Ovary (tissue), 7 donors: ENCODE measurements at regions not wholly inside any gene's neighbourhood (a gene's known extent, or its start where the extent isn't known, plus 50 kb on each side); places are given as distances from the start of the nearest gene placed in this dataset.

Experiments
- DNase-seq, 5 donors: peaks; one replicate each; pipeline ENCODE4 v3.0.0-alpha.2; 2019 to 2020
- H3K27ac ChIP-seq, 2 donors: fragments of 200-600 bp; one replicate each; pipeline versions ENCODE4 v1.5.1 to v1.8.0; 2019 to 2022
- H3K27me3 ChIP-seq: fragments of 200-600 bp; one replicate; pipeline ENCODE4 v1.8.0; 2022
- H3K36me3 ChIP-seq: fragments of 200-600 bp; sonication (generic); one replicate; pipeline ENCODE4 v1.5.1; 2019
- H3K4me1 ChIP-seq: one replicate; pipeline ENCODE4 v1.8.1; 2013; ENCODE audit warnings: mild to moderate bottlenecking, moderate library complexity; ENCODE audit not compliant: insufficient read depth
- H3K4me3 ChIP-seq: fragments of 200-600 bp; sonication (generic); one replicate; pipeline ENCODE4 v1.5.1; 2017
- H3K9me3 ChIP-seq, 2 donors: fragments of 200-600 bp in 1 of 2; sonication (generic) in 1 of 2; one replicate each; pipeline versions ENCODE4 v1.5.1 to v1.8.1; 2013 to 2019; ENCODE audit warnings: mild to moderate bottlenecking in 1 of 2, moderate library complexity in 1 of 2
- CTCF ChIP-seq, 3 donors: fragments of 450-650 bp in 2 of 3; fragments of 200-600 bp in 1 of 3; IDR thresholded peaks; one replicate each; pipeline versions ENCODE4 v1.5.1 to v1.8.0; 2016 to 2022; ENCODE audit warnings: antibody characterized with exemption in 3 of 3, mild to moderate bottlenecking in 1 of 3
- EP300 ChIP-seq: sonication (generic); formaldehyde crosslinking; IDR thresholded peaks from one replicate; pipeline ENCODE4 v1.6.1; 2017; ENCODE audit warnings: antibody characterized with exemption
- POLR2A ChIP-seq: fragments of 450-650 bp; IDR thresholded peaks from one replicate; pipeline ENCODE4 v1.6.1; 2017; ENCODE audit warnings: antibody characterized with exemption, mild to moderate bottlenecking, moderate library complexity
- WGBS, 3 donors: extraction: QIAGEN DNeasy Blood & Tissue Kit in 1 of 3; methylation state at CpG; one replicate each; pipeline versions ENCODE4 v1.1.5 to v1.1.7; 2013 to 2017; 5-methylcytosine and 5-hydroxymethylcytosine counted together
- intact Hi-C, 4 donors: fragments of 100-400 bp; cut with DNase I; formaldehyde crosslinking; loops; one replicate each; pipeline versions ENCODE4 v1.11.0 to v1.15.1; 2022 to 2023
- donor health status: DM: no; HTN: no; CAD: no; lungs with moderate emphysema.
- donor health status: DM: no; HTN: no; CAD: no.
- donor health status: Bipolar disorder and iron deficiency.
- donor health status: DM: no; HTN: no; CAD: no.
- donor health status: DM: yes; HTN: yes; CAD: no.

- no peak for TF ChIP-seq POLR2A
- TF ChIP-seq CTCF (IDR thresholded peaks at IDR 0.05) = no peak
- no peak for TF ChIP-seq EP300
- Histone ChIP-seq H3K27ac (no peak overlapping the region), H3K27me3 (peaks cover 2% of the 10 kb centered on the region), H3K36me3 (no peaks in the 10 kb centered on the region), H3K4me3 (no peak overlapping the region), H3K4me1 (no peaks in the 10 kb centered on the region), H3K9me3 (no peaks in the 10 kb centered on the region)
- intact Hi-C loops = no loop called here
- WGBS, 3 donors = 90 to 95% (median 90%) methylated on average over 2 of the region's 2 CpGs
- DNase-seq = no peak
Observed at GRCh38 chr14:62432955-62433354, 612.3 kb downstream of the KCNH5 start.

GRCh38 chr14:62436261-62436660, 609.0 kb downstream of the KCNH5 start:
- peaks cover 2% of the 10 kb centered on the region for H3K27me3 ChIP-seq
- H3K27ac ChIP-seq = no peak overlapping the region
- DNase-seq = no peak
- H3K9me3 ChIP-seq = no peaks in the 10 kb centered on the region
- H3K36me3 ChIP-seq = no peaks in the 10 kb centered on the region
- WGBS, 3 donors = 46 to 48% (median 48%) methylated on average over 2 of the region's 2 CpGs
- TF ChIP-seq CTCF (IDR thresholded peaks at IDR 0.05) = no peak
- no peaks in the 10 kb centered on the region for H3K4me1 ChIP-seq
- no peak overlapping the region for H3K4me3 ChIP-seq
- intact Hi-C loops = no loop called here

DNA sequence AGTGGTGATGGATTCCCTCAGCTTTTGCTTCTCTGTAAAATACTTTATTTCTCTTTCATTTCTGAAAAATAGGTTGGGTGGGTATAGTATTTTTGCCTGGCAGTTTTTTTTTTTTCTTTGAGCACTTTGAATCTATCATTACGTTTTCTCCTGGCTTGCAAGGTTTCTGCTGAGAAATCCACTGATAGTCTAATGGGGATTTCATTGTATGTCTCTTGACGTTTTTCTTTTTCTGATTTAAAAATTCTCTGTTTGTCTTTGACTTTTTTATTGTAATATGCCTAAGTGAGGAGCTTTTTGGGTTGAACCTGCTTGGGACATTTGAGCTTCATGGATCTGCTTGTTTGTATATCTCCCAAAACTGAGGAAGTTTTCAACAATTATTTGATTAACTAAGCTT, 606.0 kb downstream of the KCNH5 start:
- no peak for DNase-seq
- H3K4me1 ChIP-seq = no peaks in the 10 kb centered on the region
- H3K4me3 ChIP-seq = no peak overlapping the region
- H3K27ac ChIP-seq = no peak overlapping the region
- H3K36me3 ChIP-seq = no peaks in the 10 kb centered on the region
- intact Hi-C loops = no loop called here
- H3K9me3 ChIP-seq = no peaks in the 10 kb centered on the region
- WGBS, 3 donors = 61 to 72% (median 65%) methylated on average over 2 of the region's 2 CpGs
- TF ChIP-seq CTCF (IDR thresholded peaks at IDR 0.05) = no peak
- H3K27me3 ChIP-seq = peaks cover 2% of the 10 kb centered on the region

GRCh38 chr14:62443796-62444195, 601.5 kb downstream of the KCNH5 start:
- no peaks in the 10 kb centered on the region for H3K4me1 ChIP-seq
- WGBS, 3 donors = 51 to 69% (median 52%) methylated on average over 3 of the region's 3 CpGs

More at GRCh38 chr14:62443796-62444195, 601.5 kb downstream of the KCNH5 start:
- Histone ChIP-seq H3K9me3 (no peaks in the 10 kb centered on the region), H3K27me3 (no peaks in the 10 kb centered on the region), H3K36me3 (no peaks in the 10 kb centered on the region), H3K27ac (no peak overlapping the region), H3K4me3 (no peak overlapping the region)
- no peak for DNase-seq
- TF ChIP-seq EP300 (no peak), POLR2A (no peak), CTCF (IDR thresholded peaks at IDR 0.05) (no peak)
- intact Hi-C loops = no loop called here
